Spleen (tissue), 7 donors: ENCODE measurements at regions not wholly inside any gene's neighbourhood (a gene's known extent, or its start where the extent isn't known, plus 50 kb on each side); places are given as distances from the start of the nearest gene placed in this dataset.

Experiments
- CTCF ChIP-seq, 11 experiments: fragments of 200-600 bp in 7 of 11; fragments of 450-650 bp in 4 of 11; sonication (generic) in 4 of 11; IDR thresholded peaks in 8 of 11; conservative IDR thresholded peaks in 3 of 11; 1 replicate in 7 of 11; 2 replicates in 4 of 11; pipeline versions ENCODE4 v1.4.0 to v1.8.0; 2016 to 2021; ENCODE audit warnings: antibody characterized with exemption in 11 of 11, inconsistent platforms in 4 of 11, mild to moderate bottlenecking in 1 of 11
- POLR2A ChIP-seq, 3 donors: fragments of 450-650 bp; IDR thresholded peaks; one replicate each; pipeline ENCODE4 v1.5.1; 2017; ENCODE audit warnings: antibody characterized with exemption in 3 of 3, mild to moderate bottlenecking in 1 of 3
- POLR2AphosphoS5 ChIP-seq, 3 donors: sonication (generic); formaldehyde crosslinking; IDR thresholded peaks; one replicate each; pipeline ENCODE4 v1.5.1; 2017; ENCODE audit warnings: antibody characterized with exemption in 3 of 3
- donor health status: DM: no; HTN: no; CAD: no; lungs with moderate emphysema.
- donor health status: DM: no; HTN: no; CAD: no.
- donor health status: DM: no; HTN: no; CAD: no.

GRCh38 chr4:27717431-27717755 lies 856.8 kb downstream of the STIM2 start:
- no peak for TF ChIP-seq CTCF (IDR thresholded peaks at IDR 0.05 in 8 of 11, conservative IDR thresholded peaks at IDR 0.05 in 3 of 11)
- TF ChIP-seq POLR2A (IDR thresholded peaks at IDR 0.05), result no peak
- no peak for TF ChIP-seq POLR2AphosphoS5 (IDR thresholded peaks at IDR 0.05)
